ENCODE measurements at regions not wholly inside any gene's neighbourhood (a gene's known extent, or its start where the extent isn't known, plus 50 kb on each side); places are given as distances from the start of the nearest gene placed in this dataset.

- intact Hi-C loops (cut with DNase I), result no loop called here
- WGBS, 3 donors, result 87 to 89% (median 88%) methylated on average over 2 of the region's 2 CpGs
- no peaks in the 10 kb centered on the region for H3K27me3 ChIP-seq (ENCODE audit: insufficient read depth in 3 of 3, low read length in 2 of 3)
- H3K4me3 ChIP-seq, result no peak overlapping the region
- no peaks in the 10 kb centered on the region for H3K9me3 ChIP-seq
- ATAC-seq (no peak), DNase-seq (no peak)
- H3K27ac ChIP-seq, result no peak overlapping the region
- H3K36me3 ChIP-seq (ENCODE audit: insufficient read depth in 1 of 2, low read depth in 1 of 2), result no peaks in the 10 kb centered on the region
- no peak for TF ChIP-seq CTCF (IDR thresholded peaks at IDR 0.05)
- no peaks in the 10 kb centered on the region for H3K4me1 ChIP-seq
These were observed 245.3 kb upstream of the RAB4A start for GRCh38 chr1:229025576-229025975.

- DNase-seq (no peak), ATAC-seq (no peak)
- no peak for TF ChIP-seq CTCF (IDR thresholded peaks at IDR 0.05)
- no peaks in the 10 kb centered on the region for H3K4me1 ChIP-seq
- 86 to 97% (median 89%) methylated on average over 5 of the region's 5 CpGs for WGBS, 3 donors
- no peaks in the 10 kb centered on the region for H3K27me3 ChIP-seq (ENCODE audit: insufficient read depth in 3 of 3, low read length in 2 of 3)
- no peak overlapping the region for H3K27ac ChIP-seq
- no peaks in the 10 kb centered on the region for H3K36me3 ChIP-seq (ENCODE audit: insufficient read depth in 1 of 2, low read depth in 1 of 2)
- no peak overlapping the region for H3K4me3 ChIP-seq
- intact Hi-C loops (cut with DNase I), result no loop called here
- H3K9me3 ChIP-seq, result no peaks in the 10 kb centered on the region
These were observed 243.8 kb upstream of the RAB4A start for GRCh38 chr1:229027158-229027557.

GRCh38 chr1:229027622-229028182, 243.2 kb upstream of the RAB4A start:
- WGBS, 3 donors, result 47 to 57% (median 49%) methylated on average over 8 of the region's 8 CpGs
- H3K4me3 ChIP-seq, result no peak overlapping the region
- ATAC-seq (peak in 1 of 4 donors; percentile 29), DNase-seq (peak in 1 of 2 donors; percentile 40)
- intact Hi-C loops (cut with DNase I), result no loop called here
- no peak overlapping the region for H3K27ac ChIP-seq
- H3K4me1 ChIP-seq, result no peaks in the 10 kb centered on the region
- no peak for TF ChIP-seq CTCF (IDR thresholded peaks at IDR 0.05)
- no peaks in the 10 kb centered on the region for H3K27me3 ChIP-seq (ENCODE audit: insufficient read depth in 3 of 3, low read length in 2 of 3)
- H3K9me3 ChIP-seq, result no peaks in the 10 kb centered on the region
- H3K36me3 ChIP-seq (ENCODE audit: insufficient read depth in 1 of 2, low read depth in 1 of 2), result no peaks in the 10 kb centered on the region

- no peaks in the 10 kb centered on the region for H3K4me1 ChIP-seq
- no peak overlapping the region for H3K4me3 ChIP-seq
- no peak for DNase-seq
- H3K9me3 ChIP-seq, result no peaks in the 10 kb centered on the region
- no peaks in the 10 kb centered on the region for H3K27me3 ChIP-seq (ENCODE audit: insufficient read depth in 3 of 3, low read length in 2 of 3)
- H3K27ac ChIP-seq, result no peak overlapping the region
- WGBS, 3 donors, result 82 to 87% (median 84%) methylated on average over 11 of the region's 11 CpGs
- ATAC-seq, result no peak
- no peaks in the 10 kb centered on the region for H3K36me3 ChIP-seq (ENCODE audit: insufficient read depth in 1 of 2, low read depth in 1 of 2)
- intact Hi-C loops (cut with DNase I), result no loop called here
- no peak for TF ChIP-seq CTCF (IDR thresholded peaks at IDR 0.05)
These were observed 242.4 kb upstream of the RAB4A start for GRCh38 chr1:229028544-229028943.

Measured in psoas muscle (tissue), 7 donors.